ENCODE measurements at regions not wholly inside any gene's neighbourhood (a gene's known extent, or its start where the extent isn't known, plus 50 kb on each side); places are given as distances from the start of the nearest gene placed in this dataset.

- POLR2A ChIA-PET (ENCODE audit: low non-redundant PET) = no interaction called here
- no peak for DNase-seq (ENCODE audit: low spot score)
- H3K27ac ChIP-seq = no peak overlapping the region
- CTCF ChIA-PET = no interaction called here
- TF ChIP-seq, protein P1, sequence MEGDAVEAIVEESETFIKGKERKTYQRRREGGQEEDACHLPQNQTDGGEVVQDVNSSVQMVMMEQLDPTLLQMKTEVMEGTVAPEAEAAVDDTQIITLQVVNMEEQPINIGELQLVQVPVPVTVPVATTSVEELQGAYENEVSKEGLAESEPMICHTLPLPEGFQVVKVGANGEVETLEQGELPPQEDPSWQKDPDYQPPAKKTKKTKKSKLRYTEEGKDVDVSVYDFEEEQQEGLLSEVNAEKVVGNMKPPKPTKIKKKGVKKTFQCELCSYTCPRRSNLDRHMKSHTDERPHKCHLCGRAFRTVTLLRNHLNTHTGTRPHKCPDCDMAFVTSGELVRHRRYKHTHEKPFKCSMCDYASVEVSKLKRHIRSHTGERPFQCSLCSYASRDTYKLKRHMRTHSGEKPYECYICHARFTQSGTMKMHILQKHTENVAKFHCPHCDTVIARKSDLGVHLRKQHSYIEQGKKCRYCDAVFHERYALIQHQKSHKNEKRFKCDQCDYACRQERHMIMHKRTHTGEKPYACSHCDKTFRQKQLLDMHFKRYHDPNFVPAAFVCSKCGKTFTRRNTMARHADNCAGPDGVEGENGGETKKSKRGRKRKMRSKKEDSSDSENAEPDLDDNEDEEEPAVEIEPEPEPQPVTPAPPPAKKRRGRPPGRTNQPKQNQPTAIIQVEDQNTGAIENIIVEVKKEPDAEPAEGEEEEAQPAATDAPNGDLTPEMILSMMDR (conservative IDR thresholded peaks at IDR 0.05; ENCODE audit: low read depth) = no peak
These were observed 203.7 kb upstream of the FOXQ1 start for GRCh38 chr6:1108198-1108597.

DNA sequence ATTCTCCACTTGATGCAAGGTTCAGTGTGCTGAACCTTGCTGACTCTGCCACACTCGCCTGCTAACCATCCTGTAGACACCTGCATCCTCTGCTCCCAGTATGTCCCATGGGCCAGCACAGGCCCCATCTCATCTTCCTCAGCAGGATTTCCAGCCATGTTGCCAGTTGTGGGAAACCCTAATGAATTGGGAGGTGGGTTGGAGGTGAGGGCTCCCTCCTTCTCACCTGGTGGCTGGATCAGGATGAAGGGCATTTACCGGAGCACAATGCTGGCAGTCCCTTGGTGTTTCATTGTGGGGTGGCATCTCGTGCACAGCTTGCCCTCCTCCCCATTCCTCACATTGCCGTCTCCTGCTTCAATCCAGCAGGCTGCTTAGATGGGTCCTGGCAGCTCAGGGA lies 204.3 kb upstream of the FOXQ1 start:
- CTCF ChIA-PET = no interaction called here
- POLR2A ChIA-PET (ENCODE audit: low non-redundant PET) = no interaction called here
- DNase-seq (ENCODE audit: low spot score) = no peak
- TF ChIP-seq, protein P1 (conservative IDR thresholded peaks at IDR 0.05; ENCODE audit: low read depth) = no peak
- no peak overlapping the region for H3K27ac ChIP-seq

DNA sequence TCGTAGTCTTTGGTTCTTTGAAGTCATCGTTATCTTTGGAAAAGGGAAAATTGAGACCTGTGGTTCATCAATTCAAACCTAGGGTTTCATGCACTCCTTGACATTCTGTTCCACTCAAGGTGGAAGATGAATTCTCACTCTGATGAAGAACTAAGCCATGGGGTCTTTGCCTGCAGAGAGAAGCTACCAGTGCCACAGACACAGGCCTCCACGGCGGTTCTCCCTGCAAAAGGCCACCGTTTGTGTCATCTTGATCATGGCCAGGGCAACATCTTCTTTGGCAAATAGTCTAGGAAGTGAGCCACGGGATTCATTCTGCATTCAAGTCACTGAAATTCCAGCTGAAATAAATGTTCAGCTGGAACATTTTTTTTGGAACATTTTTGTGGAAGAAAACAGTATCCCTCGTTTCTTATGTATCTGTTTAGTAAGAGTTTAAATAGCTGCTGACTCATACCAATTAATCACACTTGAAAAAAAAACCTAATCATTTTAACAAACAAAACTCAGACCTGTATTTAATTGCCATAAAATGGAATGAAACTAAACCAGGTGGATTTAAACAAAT lies 206.0 kb upstream of the FOXQ1 start:
- POLR2A ChIA-PET (ENCODE audit: low non-redundant PET) = no interaction called here
- CTCF ChIA-PET = interaction anchor here (0.7 kb wide), 1 partner anchor 275 kb away, joined by 4 read pairs; no protein-coding TSS in a partner anchor
- TF ChIP-seq, protein P1 (conservative IDR thresholded peaks at IDR 0.05; ENCODE audit: low read depth) = no peak
- H3K27ac ChIP-seq = no peak overlapping the region
- no peak for DNase-seq (ENCODE audit: low spot score)

- CTCF ChIA-PET = no interaction called here
These were observed 206.8 kb upstream of the FOXQ1 start for GRCh38 chr6:1104988-1105670.

DNA sequence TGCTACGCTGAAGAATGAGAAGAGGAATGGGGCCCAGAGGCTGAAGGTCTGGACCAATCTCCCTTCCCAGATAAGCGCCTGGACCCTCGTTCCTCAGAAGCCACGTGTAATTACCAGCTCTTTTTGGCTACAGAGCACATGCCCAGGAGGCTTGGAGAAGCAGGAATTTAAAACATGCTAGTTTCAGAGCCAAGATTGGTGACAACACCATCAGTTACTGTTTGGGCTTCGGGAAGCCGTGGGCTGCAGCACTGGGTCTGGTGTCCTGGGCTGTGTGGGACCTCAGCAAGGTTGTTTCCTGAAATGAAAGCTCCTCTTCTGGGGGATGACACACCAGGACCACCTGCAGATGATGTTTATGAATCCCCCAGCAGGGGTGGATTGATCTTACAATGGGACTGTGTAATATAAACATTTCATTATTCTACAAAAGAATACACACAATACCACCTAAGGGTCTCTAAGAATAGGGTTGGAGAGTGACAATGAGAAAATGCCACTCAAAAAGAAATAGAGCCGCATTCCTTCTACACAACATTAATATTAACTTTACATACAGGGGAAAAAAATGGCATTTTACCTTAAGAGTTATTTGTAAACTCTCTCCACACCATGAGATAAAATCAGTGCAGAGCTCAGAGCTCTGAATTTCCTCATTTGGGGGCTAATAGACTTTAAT lies 207.8 kb upstream of the FOXQ1 start:
- POLR2A ChIA-PET (ENCODE audit: low non-redundant PET) = no interaction called here
- no peak overlapping the region for H3K27ac ChIP-seq
- CTCF ChIA-PET = no interaction called here
- TF ChIP-seq, protein P1 (conservative IDR thresholded peaks at IDR 0.05; ENCODE audit: low read depth) = no peak
- DNase-seq (ENCODE audit: low spot score) = no peak

More at GRCh38 chr6:1104988-1105670, 206.8 kb upstream of the FOXQ1 start:
- no peak for DNase-seq (ENCODE audit: low spot score)
- no peak overlapping the region for H3K27ac ChIP-seq
- TF ChIP-seq, protein P1 (conservative IDR thresholded peaks at IDR 0.05; ENCODE audit: low read depth) = no peak
- POLR2A ChIA-PET (ENCODE audit: low non-redundant PET) = no interaction called here

- CTCF ChIA-PET = interaction anchor here (0.6 kb wide), 1 partner anchor 275 kb away, joined by 3 read pairs; no protein-coding TSS in a partner anchor
- POLR2A ChIA-PET (ENCODE audit: low non-redundant PET) = no interaction called here
- H3K27ac ChIP-seq = no peak overlapping the region
- no peak for DNase-seq (ENCODE audit: low spot score)
- TF ChIP-seq, protein P1 (conservative IDR thresholded peaks at IDR 0.05; ENCODE audit: low read depth) = no peak
These were observed 208.9 kb upstream of the FOXQ1 start for GRCh38 chr6:1103021-1103420.

Measured in RWPE1 (cell line).